DOHH2 (cell line): ENCODE measurements at regions not wholly inside any gene's neighbourhood (a gene's known extent, or its start where the extent isn't known, plus 50 kb on each side); places are given as distances from the start of the nearest gene placed in this dataset.

Experiments
- H3F3A ChIP-seq: fragments of 200-600 bp; sonication (generic), shearing (Covaris generic); 2 replicates; pipeline ENCODE4 v1.6.0; 2016; ENCODE audit warnings: antibody characterized with exemption, mild to moderate bottlenecking; ENCODE audit not compliant: control insufficient read depth, insufficient read depth
- H3K27ac ChIP-seq: fragments of 200-600 bp; sonication (generic); 2 replicates; pipeline ENCODE4 v1.5.1; 2014; ENCODE audit warnings: low read depth, mild to moderate bottlenecking, low read length, moderate library complexity
- H3K27me3 ChIP-seq: fragments of 200-600 bp; sonication (generic); 2 replicates; pipeline ENCODE4 v1.6.1; 2014; ENCODE audit warnings: mild to moderate bottlenecking, low read length, mixed read lengths; ENCODE audit not compliant: control insufficient read depth
- H3K36me3 ChIP-seq: fragments of 200-600 bp; sonication (generic); 2 replicates; pipeline ENCODE4 v1.6.1; 2014; ENCODE audit warnings: mild to moderate bottlenecking, low read length, moderate library complexity, mixed read lengths; ENCODE audit not compliant: control insufficient read depth
- H3K4me1 ChIP-seq: fragments of 200-600 bp; sonication (generic); 2 replicates; pipeline ENCODE4 v1.6.1; 2014; ENCODE audit warnings: mild to moderate bottlenecking, low read length, mixed read lengths; ENCODE audit not compliant: control insufficient read depth
- H3K4me2 ChIP-seq: fragments of 200-600 bp; sonication (generic); 2 replicates; pipeline ENCODE4 v1.6.0; 2014; ENCODE audit warnings: mild to moderate bottlenecking, low read length, moderate library complexity
- H3K4me3 ChIP-seq: fragments of 200-600 bp; sonication (generic); 2 replicates; pipeline ENCODE4 v1.5.1; 2014; ENCODE audit warnings: mild to moderate bottlenecking, low read length, mixed read lengths
- H3K79me2 ChIP-seq: fragments of 200-600 bp; sonication (generic); 2 replicates; pipeline ENCODE4 v1.6.1; 2014; ENCODE audit warnings: mild to moderate bottlenecking, low read length, mixed read lengths; ENCODE audit not compliant: control insufficient read depth
- H3K9me2 ChIP-seq: fragments of 200-600 bp; sonication (generic); replicated peaks from 2 replicates; pipeline ENCODE4 v1.6.1; 2014; ENCODE audit warnings: mild to moderate bottlenecking, low read length, mixed read lengths; ENCODE audit not compliant: control insufficient read depth
- H3K9me3 ChIP-seq: fragments of 200-600 bp; sonication (generic); 2 replicates; pipeline ENCODE4 v1.6.1; 2014; ENCODE audit warnings: antibody characterized with exemption, low read length, mixed read lengths; ENCODE audit not compliant: control insufficient read depth, insufficient read depth
- H4K20me1 ChIP-seq: fragments of 200-600 bp; sonication (generic); 2 replicates; pipeline ENCODE4 v1.6.0; 2014; ENCODE audit warnings: low read depth, mild to moderate bottlenecking, antibody characterized with exemption, low read length, moderate library complexity; ENCODE audit not compliant: control insufficient read depth, insufficient read depth
- CTCF ChIP-seq: fragments of 200-600 bp; sonication (generic); IDR thresholded peaks from one replicate; pipeline ENCODE4 v1.5.1; 2014; ENCODE audit warnings: antibody characterized with exemption, mild to moderate bottlenecking, low read depth, low read length; ENCODE audit not compliant: poor library complexity, severe bottlenecking
- EZH2phosphoT487 ChIP-seq: fragments of 200-600 bp; sonication (generic); IDR thresholded peaks from 2 replicates; pipeline ENCODE4 v1.6.1; 2017; ENCODE audit warnings: borderline replicate concordance, mild to moderate bottlenecking, antibody characterized with exemption, low read length, moderate library complexity, mixed read lengths

- TF ChIP-seq CTCF (no peak), EZH2phosphoT487 (no peak)
- H3K27me3 ChIP-seq, result no peaks in the 10 kb centered on the region
- no peaks in the 10 kb centered on the region for H3K9me3 ChIP-seq
- no peaks in the 10 kb centered on the region for H3F3A ChIP-seq
- H3K36me3 ChIP-seq, result no peaks in the 10 kb centered on the region
- H3K4me3 ChIP-seq, result no peak overlapping the region
- H3K4me1 ChIP-seq, result no peaks in the 10 kb centered on the region
- no peaks in the 10 kb centered on the region for H3K9me2 ChIP-seq
- no peaks in the 10 kb centered on the region for H4K20me1 ChIP-seq
- no peak overlapping the region for H3K27ac ChIP-seq
- H3K4me2 ChIP-seq, result no peak overlapping the region
- no peaks in the 10 kb centered on the region for H3K79me2 ChIP-seq
Observed at GRCh38 chr6:91213229-91213901, 626.5 kb upstream of the MAP3K7 start.

- no peaks in the 10 kb centered on the region for H3K36me3 ChIP-seq
- no peaks in the 10 kb centered on the region for H3K9me3 ChIP-seq
- H3K4me1 ChIP-seq, result no peaks in the 10 kb centered on the region
- TF ChIP-seq CTCF (no peak), EZH2phosphoT487 (no peak)
- H3K27ac ChIP-seq, result no peak overlapping the region
- H3K27me3 ChIP-seq, result no peaks in the 10 kb centered on the region
- H3F3A ChIP-seq, result no peaks in the 10 kb centered on the region
- H4K20me1 ChIP-seq, result no peaks in the 10 kb centered on the region
- H3K4me3 ChIP-seq, result no peak overlapping the region
- no peaks in the 10 kb centered on the region for H3K9me2 ChIP-seq
- H3K79me2 ChIP-seq, result no peaks in the 10 kb centered on the region
- H3K4me2 ChIP-seq, result no peak overlapping the region
Observed at GRCh38 chr6:91198588-91199255, 611.9 kb upstream of the MAP3K7 start.

DNA sequence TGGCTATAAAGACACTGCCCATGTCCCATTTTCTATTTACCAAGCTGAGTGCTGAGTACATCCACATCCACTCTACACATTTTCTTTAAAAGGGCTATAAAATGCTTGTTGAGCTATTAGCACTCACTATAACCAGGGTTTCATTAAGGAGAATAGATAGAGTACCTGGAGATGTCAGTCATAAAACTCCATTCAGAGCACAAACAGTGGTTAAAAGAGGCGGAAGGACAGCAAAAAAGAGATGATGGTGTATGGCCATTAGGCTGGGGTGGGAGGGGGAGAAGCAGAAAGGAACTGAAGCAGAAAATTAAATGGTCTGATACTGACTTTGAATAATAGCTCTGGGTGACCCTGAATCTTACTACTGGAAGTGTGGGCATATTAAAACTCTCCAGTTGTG, 609.9 kb upstream of the MAP3K7 start:
- no peaks in the 10 kb centered on the region for H3K36me3 ChIP-seq
- H3F3A ChIP-seq, result no peaks in the 10 kb centered on the region
- H3K79me2 ChIP-seq, result no peaks in the 10 kb centered on the region
- H3K4me1 ChIP-seq, result no peaks in the 10 kb centered on the region
- H3K27me3 ChIP-seq, result no peaks in the 10 kb centered on the region
- H3K4me3 ChIP-seq, result no peak overlapping the region
- TF ChIP-seq CTCF, result no peak
- no peak for TF ChIP-seq EZH2phosphoT487
- no peak overlapping the region for H3K27ac ChIP-seq
- H4K20me1 ChIP-seq, result no peaks in the 10 kb centered on the region
- no peaks in the 10 kb centered on the region for H3K9me3 ChIP-seq
- no peak overlapping the region for H3K4me2 ChIP-seq
- no peaks in the 10 kb centered on the region for H3K9me2 ChIP-seq
